ENCODE measurements at regions not wholly inside any gene's neighbourhood (a gene's known extent, or its start where the extent isn't known, plus 50 kb on each side); places are given as distances from the start of the nearest gene placed in this dataset.

DNA sequence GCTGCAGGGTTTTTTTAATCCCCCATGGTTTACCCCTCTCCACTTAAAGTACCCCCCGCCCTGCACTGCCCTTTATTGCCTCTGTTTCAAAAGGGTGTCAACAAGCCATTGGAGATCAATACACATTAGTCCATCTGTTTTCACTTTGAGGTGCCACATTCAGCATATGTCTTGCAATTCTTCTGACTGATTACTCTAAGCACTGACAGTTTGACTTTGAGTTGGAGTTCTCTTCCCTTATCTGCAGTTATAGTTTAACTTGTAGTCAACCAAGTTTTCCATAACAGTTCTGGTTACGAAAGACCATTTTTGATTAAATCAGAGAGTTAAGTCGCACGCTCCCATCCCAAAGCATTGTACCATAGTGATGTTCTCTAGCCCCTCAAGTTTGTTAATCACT lies 260.8 kb upstream of the TBX3 start:
- H3K4me3 ChIP-seq (ENCODE audit: low read depth in 1 of 2, low read length in 1 of 2): no peak overlapping the region
- H3K27me3 ChIP-seq: no peaks in the 10 kb centered on the region
- H3K36me3 ChIP-seq: no peaks in the 10 kb centered on the region
- no peaks in the 10 kb centered on the region for H3K4me1 ChIP-seq (ENCODE audit: control insufficient read depth in 1 of 2, insufficient read depth in 1 of 2, low read depth in 1 of 2, low read length in 1 of 2)
- H3K9me3 ChIP-seq: no peaks in the 10 kb centered on the region
- TF ChIP-seq, protein P1, sequence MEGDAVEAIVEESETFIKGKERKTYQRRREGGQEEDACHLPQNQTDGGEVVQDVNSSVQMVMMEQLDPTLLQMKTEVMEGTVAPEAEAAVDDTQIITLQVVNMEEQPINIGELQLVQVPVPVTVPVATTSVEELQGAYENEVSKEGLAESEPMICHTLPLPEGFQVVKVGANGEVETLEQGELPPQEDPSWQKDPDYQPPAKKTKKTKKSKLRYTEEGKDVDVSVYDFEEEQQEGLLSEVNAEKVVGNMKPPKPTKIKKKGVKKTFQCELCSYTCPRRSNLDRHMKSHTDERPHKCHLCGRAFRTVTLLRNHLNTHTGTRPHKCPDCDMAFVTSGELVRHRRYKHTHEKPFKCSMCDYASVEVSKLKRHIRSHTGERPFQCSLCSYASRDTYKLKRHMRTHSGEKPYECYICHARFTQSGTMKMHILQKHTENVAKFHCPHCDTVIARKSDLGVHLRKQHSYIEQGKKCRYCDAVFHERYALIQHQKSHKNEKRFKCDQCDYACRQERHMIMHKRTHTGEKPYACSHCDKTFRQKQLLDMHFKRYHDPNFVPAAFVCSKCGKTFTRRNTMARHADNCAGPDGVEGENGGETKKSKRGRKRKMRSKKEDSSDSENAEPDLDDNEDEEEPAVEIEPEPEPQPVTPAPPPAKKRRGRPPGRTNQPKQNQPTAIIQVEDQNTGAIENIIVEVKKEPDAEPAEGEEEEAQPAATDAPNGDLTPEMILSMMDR (IDR thresholded peaks at IDR 0.05): no peak
- H3K27ac ChIP-seq: no peak overlapping the region

DNA sequence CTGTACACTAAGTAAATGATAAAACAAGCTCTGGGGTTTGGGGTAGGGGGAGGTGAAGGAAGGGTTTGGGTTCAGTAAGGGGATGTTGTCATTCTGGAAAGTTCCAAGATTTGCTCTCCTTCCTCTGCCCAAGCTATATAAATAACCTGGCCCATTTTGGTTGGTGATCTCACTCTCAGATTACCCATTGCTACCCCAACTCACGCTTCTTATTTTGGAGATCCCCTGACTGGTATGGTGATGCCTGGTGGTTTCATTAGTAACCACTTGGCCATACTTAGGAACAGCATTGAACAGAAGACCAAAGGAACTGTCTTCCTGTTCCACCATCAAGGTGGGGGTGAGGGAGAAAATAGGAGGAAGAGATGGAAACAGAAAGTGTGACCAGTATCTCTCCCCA lies 259.6 kb upstream of the TBX3 start:
- H3K9me3 ChIP-seq: no peaks in the 10 kb centered on the region

DNA sequence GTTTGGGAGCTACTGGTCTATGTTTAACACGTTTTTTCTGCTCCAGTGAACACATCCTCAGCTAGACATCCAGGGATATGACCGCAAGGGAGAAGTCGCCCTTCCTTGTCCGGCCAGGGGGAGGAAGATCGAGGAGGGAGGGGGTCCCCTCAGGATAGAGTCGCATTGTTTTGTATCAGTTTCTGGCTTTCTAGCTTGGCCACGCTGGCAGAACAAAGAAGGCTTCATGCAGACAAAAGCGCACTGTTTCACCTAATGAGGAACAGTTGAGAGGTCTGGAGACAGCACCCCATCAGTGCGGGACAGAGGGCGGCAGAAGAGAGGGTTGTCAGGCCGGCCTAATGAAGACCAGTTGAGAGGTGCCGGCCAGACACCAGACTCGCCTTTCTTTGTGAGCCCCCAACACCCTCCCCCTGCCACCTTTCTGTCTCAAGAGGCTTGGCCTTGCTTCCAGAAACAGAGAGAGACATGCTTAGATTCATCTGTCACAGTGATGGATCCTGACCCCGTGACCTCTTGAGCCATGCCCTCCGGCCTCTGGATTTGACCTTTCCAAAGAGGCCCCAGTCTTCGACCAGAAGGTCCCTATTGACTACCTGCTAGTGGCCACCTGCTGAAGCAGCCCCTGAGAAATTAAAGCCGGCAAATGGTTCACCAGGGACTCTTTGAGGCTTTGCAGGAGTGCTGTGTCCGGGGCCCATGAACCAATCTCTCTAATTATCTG lies 254.7 kb upstream of the TBX3 start:
- Histone ChIP-seq H3K27ac (no peak overlapping the region), H3K9me3 (no peaks in the 10 kb centered on the region), H3K27me3 (no peaks in the 10 kb centered on the region), H3K4me3 (ENCODE audit: low read depth in 1 of 2, low read length in 1 of 2) (no peak overlapping the region), H3K36me3 (no peaks in the 10 kb centered on the region), H3K4me1 (ENCODE audit: control insufficient read depth in 1 of 2, insufficient read depth in 1 of 2, low read depth in 1 of 2, low read length in 1 of 2) (no peaks in the 10 kb centered on the region)
- TF ChIP-seq, protein P1 (IDR thresholded peaks at IDR 0.05): no peak

More for the DNA sequence above, 259.6 kb upstream of the TBX3 start:
- no peaks in the 10 kb centered on the region for H3K27me3 ChIP-seq
- no peaks in the 10 kb centered on the region for H3K4me1 ChIP-seq (ENCODE audit: control insufficient read depth in 1 of 2, insufficient read depth in 1 of 2, low read depth in 1 of 2, low read length in 1 of 2)
- no peak overlapping the region for H3K27ac ChIP-seq
- H3K4me3 ChIP-seq (ENCODE audit: low read depth in 1 of 2, low read length in 1 of 2): no peak overlapping the region
- no peaks in the 10 kb centered on the region for H3K36me3 ChIP-seq
- TF ChIP-seq, protein P1 (IDR thresholded peaks at IDR 0.05): no peak

DNA sequence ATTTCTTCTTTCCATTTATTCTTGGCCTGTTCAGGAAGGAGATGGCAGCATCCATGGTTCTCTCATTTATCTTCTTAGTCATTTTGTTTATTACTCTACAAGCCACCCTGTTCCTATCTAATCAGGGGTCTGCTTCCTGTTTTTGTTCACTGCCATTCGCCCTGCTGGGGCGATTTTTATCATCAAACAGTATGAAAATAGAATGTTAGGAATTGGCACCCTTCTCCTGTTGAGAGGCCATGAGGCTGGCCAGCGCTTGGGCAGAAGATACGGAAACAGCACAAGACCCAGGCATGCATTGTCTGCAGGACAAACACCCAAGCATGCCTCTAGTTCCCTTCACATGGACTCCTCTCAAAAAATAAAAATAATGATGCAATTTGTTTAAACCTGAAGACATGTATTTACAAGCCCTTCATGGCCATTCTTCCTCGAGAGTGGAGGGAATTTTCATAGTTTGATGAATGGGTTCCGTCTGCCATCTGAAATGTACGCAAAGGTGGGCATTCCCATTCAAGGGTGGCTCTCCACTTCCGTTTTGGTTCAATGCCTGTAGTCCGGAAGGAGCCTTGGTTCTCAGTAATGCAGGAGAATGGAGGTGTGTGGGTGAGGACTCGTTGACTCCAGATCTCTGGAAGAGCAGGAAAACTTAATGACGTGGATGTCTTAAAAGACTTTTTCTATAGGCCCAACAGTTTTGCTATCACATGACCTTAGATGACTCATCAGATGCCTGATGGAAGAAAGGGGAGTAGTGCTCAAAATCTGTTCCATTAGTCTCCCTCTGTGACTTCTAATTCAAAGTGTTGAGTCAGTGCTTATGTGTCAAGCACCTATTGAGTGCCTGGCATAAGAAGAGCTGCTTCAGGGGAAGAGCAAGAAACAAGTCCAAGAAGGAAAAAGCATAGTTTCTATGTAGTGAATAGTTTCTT lies 252.4 kb upstream of the TBX3 start:
- H3K27ac ChIP-seq: no peak overlapping the region

DNA sequence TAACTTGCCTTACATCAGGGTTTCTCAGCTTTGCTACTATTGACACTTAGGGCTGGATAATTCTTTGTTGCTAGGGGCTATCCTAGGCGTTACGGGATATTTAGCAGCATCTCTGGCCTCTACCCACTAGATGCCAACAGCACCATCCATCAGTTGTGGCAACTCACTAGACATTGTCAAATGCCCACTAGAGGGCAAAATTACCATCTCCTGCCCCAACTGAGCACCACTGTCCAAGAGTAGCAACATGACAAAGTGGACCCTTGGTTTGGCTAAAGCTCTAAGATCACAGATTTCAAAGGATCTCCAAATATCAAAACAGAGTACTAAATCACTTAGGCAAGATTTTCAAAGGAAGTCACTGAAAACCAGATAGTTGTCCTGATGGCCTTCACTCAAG lies 251.7 kb upstream of the TBX3 start:
- no peak overlapping the region for H3K4me3 ChIP-seq (ENCODE audit: low read depth in 1 of 2, low read length in 1 of 2)
- no peaks in the 10 kb centered on the region for H3K9me3 ChIP-seq
- no peak overlapping the region for H3K27ac ChIP-seq
- TF ChIP-seq, protein P1 (IDR thresholded peaks at IDR 0.05): no peak
- H3K27me3 ChIP-seq: no peaks in the 10 kb centered on the region
- no peaks in the 10 kb centered on the region for H3K4me1 ChIP-seq (ENCODE audit: control insufficient read depth in 1 of 2, insufficient read depth in 1 of 2, low read depth in 1 of 2, low read length in 1 of 2)
- H3K36me3 ChIP-seq: no peaks in the 10 kb centered on the region

More for the DNA sequence above, 252.4 kb upstream of the TBX3 start:
- no peaks in the 10 kb centered on the region for H3K27me3 ChIP-seq
- H3K9me3 ChIP-seq: no peaks in the 10 kb centered on the region
- H3K4me3 ChIP-seq (ENCODE audit: low read depth in 1 of 2, low read length in 1 of 2): no peak overlapping the region
- no peaks in the 10 kb centered on the region for H3K4me1 ChIP-seq (ENCODE audit: control insufficient read depth in 1 of 2, insufficient read depth in 1 of 2, low read depth in 1 of 2, low read length in 1 of 2)
- TF ChIP-seq, protein P1 (IDR thresholded peaks at IDR 0.05): no peak
- no peaks in the 10 kb centered on the region for H3K36me3 ChIP-seq
